Trophoblast cell (in vitro differentiated cells and primary cell): ENCODE measurements at regions not wholly inside any gene's neighbourhood (a gene's known extent, or its start where the extent isn't known, plus 50 kb on each side); places are given as distances from the start of the nearest gene placed in this dataset.

ENCODE experiments used
- DNase-seq, 2 donors: peaks; one replicate each; pipeline ENCODE4 v3.0.0-alpha.2; 2016
- H2AFZ ChIP-seq: 2 replicates; pipeline ENCODE4 v1.6.1; 2013; ENCODE audit warnings: low read length, moderate library complexity, mild to moderate bottlenecking; ENCODE audit not compliant: insufficient read depth, poor library complexity
- H2AK5ac ChIP-seq: 2 replicates; pipeline ENCODE4 v1.6.1; 2013; ENCODE audit warnings: mild to moderate bottlenecking, low read length
- H2BK120ac ChIP-seq: 2 replicates; pipeline ENCODE4 v1.6.1; 2013; ENCODE audit warnings: low read length, mild to moderate bottlenecking, moderate library complexity; ENCODE audit not compliant: insufficient read depth, poor library complexity
- H2BK12ac ChIP-seq: 2 replicates; pipeline ENCODE4 v1.6.1; 2013; ENCODE audit warnings: mild to moderate bottlenecking, low read length, moderate library complexity
- H2BK5ac ChIP-seq: 2 replicates; pipeline ENCODE4 v1.6.1; 2013; ENCODE audit warnings: low read length, low read depth, moderate library complexity, mild to moderate bottlenecking; ENCODE audit not compliant: poor library complexity
- H3K14ac ChIP-seq: 2 replicates; pipeline ENCODE4 v1.6.1; 2013; ENCODE audit warnings: mild to moderate bottlenecking, low read length
- H3K18ac ChIP-seq: 2 replicates; pipeline ENCODE4 v1.6.1; 2013; ENCODE audit warnings: mild to moderate bottlenecking, low read length
- H3K23ac ChIP-seq: 2 replicates; pipeline ENCODE4 v1.6.1; 2013; ENCODE audit warnings: low read length
- H3K27ac ChIP-seq: 2 replicates; pipeline ENCODE4 v1.5.1; 2013; ENCODE audit warnings: low read depth, mild to moderate bottlenecking, inconsistent platforms, low read length, moderate library complexity
- H3K27me3 ChIP-seq: 2 replicates; pipeline ENCODE4 v1.6.1; 2013; ENCODE audit warnings: inconsistent platforms, mild to moderate bottlenecking, low read length, moderate library complexity; ENCODE audit not compliant: insufficient read depth
- H3K36me3 ChIP-seq, 2 experiments: 1 replicate in 1 of 2; 2 replicates in 1 of 2; pipeline ENCODE4 v1.6.1; 2013; ENCODE audit warnings: low read length in 2 of 2, mild to moderate bottlenecking in 2 of 2, moderate library complexity in 1 of 2; ENCODE audit not compliant: insufficient read depth in 2 of 2, control insufficient read depth in 1 of 2
- H3K4ac ChIP-seq: 2 replicates; pipeline ENCODE4 v1.6.1; 2013; ENCODE audit warnings: low read depth, mild to moderate bottlenecking, low read length, moderate library complexity
- H3K4me1 ChIP-seq, 2 experiments: 1 replicate in 1 of 2; 2 replicates in 1 of 2; pipeline ENCODE4 v1.6.1; 2013; ENCODE audit warnings: low read length in 2 of 2, mild to moderate bottlenecking in 2 of 2, moderate library complexity in 1 of 2; ENCODE audit not compliant: insufficient read depth in 2 of 2, control insufficient read depth in 1 of 2
- H3K4me2 ChIP-seq: 2 replicates; pipeline ENCODE4 v1.6.1; 2013; ENCODE audit warnings: inconsistent platforms, mild to moderate bottlenecking, low read length, moderate library complexity
- H3K4me3 ChIP-seq: 2 replicates; pipeline ENCODE4 v1.5.1; 2013; ENCODE audit warnings: mild to moderate bottlenecking, low read depth, low read length, inconsistent platforms
- H3K79me1 ChIP-seq: one replicate; pipeline ENCODE4 v1.6.1; 2013; ENCODE audit warnings: low read length
- H3K79me2 ChIP-seq: 2 replicates; pipeline ENCODE4 v1.6.1; 2013; ENCODE audit warnings: low read length, mild to moderate bottlenecking; ENCODE audit not compliant: control insufficient read depth, insufficient read depth, poor library complexity
- H3K9ac ChIP-seq: 2 replicates; pipeline ENCODE4 v1.6.1; 2013; ENCODE audit warnings: mild to moderate bottlenecking, low read length
- H3K9me3 ChIP-seq: 2 replicates; pipeline ENCODE4 v1.6.1; 2013; ENCODE audit warnings: low read depth, mild to moderate bottlenecking, control low read depth, inconsistent platforms, low read length; ENCODE audit not compliant: insufficient read depth
- H4K12ac ChIP-seq: 2 replicates; pipeline ENCODE4 v1.6.1; 2013; ENCODE audit warnings: low read depth, mild to moderate bottlenecking, low read length, moderate library complexity
- H4K8ac ChIP-seq: 2 replicates; pipeline ENCODE4 v1.6.1; 2013; ENCODE audit warnings: low read depth, mild to moderate bottlenecking, low read length, moderate library complexity
- H4K91ac ChIP-seq: one replicate; pipeline ENCODE4 v1.6.1; 2013; ENCODE audit warnings: low read depth, mild to moderate bottlenecking, low read length, moderate library complexity
- WGBS: extraction: QIAGEN DNeasy Blood & Tissue Kit; methylation state at CpG from one replicate; pipeline ENCODE4 v1.1.7; 2013; ENCODE audit warnings: missing lambda C conversion rate; ENCODE audit not compliant: insufficient read length, insufficient coverage; ENCODE audit errors: extremely low coverage; 5-methylcytosine and 5-hydroxymethylcytosine counted together

GRCh38 chrX:114071412-114071811 is 512.5 kb upstream of the HTR2C start:
- Histone ChIP-seq H3K18ac (no peak overlapping the region), H2AFZ (no peak overlapping the region), H2BK12ac (no peak overlapping the region), H3K27me3 (no peaks in the 10 kb centered on the region), H3K4ac (no peak overlapping the region), H3K4me3 (no peak overlapping the region), H2AK5ac (no peak overlapping the region), H3K4me2 (no peak overlapping the region), H3K36me3 (no peaks in the 10 kb centered on the region), H3K9ac (no peak overlapping the region), H4K8ac (no peak overlapping the region), H4K12ac (no peak overlapping the region), H4K91ac (peak overlapping the region; percentile 19), H2BK120ac (no peak overlapping the region), H3K9me3 (no peaks in the 10 kb centered on the region), H3K79me1 (no peaks in the 10 kb centered on the region), H3K23ac (no peak overlapping the region), H3K27ac (no peak overlapping the region), H3K4me1 (peaks cover 0 to 2% of the 10 kb centered on the region in 2 experiments), H3K14ac (no peak overlapping the region), H2BK5ac (no peak overlapping the region), H3K79me2 (no peaks in the 10 kb centered on the region)
- DNase-seq: no peak
- no CpG with 5 or more reads among the region's 5 CpGs for WGBS

GRCh38 chrX:114065577-114066223 is 518.2 kb upstream of the HTR2C start:
- Histone ChIP-seq H3K4me1 (peaks cover 0 to 2% of the 10 kb centered on the region in 2 experiments), H3K23ac (no peak overlapping the region), H3K18ac (no peak overlapping the region), H4K8ac (no peak overlapping the region), H3K4me2 (no peak overlapping the region), H3K27ac (no peak overlapping the region), H3K36me3 (no peaks in the 10 kb centered on the region), H4K12ac (no peak overlapping the region), H2AK5ac (no peak overlapping the region), H2BK120ac (no peak overlapping the region), H3K4me3 (no peak overlapping the region), H3K9ac (no peak overlapping the region), H3K4ac (no peak overlapping the region), H3K79me1 (no peaks in the 10 kb centered on the region), H4K91ac (peak overlapping the region; percentile 14), H3K27me3 (no peaks in the 10 kb centered on the region), H3K79me2 (no peaks in the 10 kb centered on the region), H3K14ac (no peak overlapping the region), H2BK12ac (peak overlapping the region; percentile 64), H2AFZ (no peak overlapping the region), H3K9me3 (no peaks in the 10 kb centered on the region), H2BK5ac (no peak overlapping the region)
- peak in 1 of 2 donors; percentile 28 for DNase-seq
- WGBS: no CpG with 5 or more reads among the region's 4 CpGs

- Histone ChIP-seq H3K23ac (no peak overlapping the region), H3K27me3 (no peaks in the 10 kb centered on the region)
Observed at GRCh38 chrX:114061226-114061625, 522.7 kb upstream of the HTR2C start.

GRCh38 chrX:114058988-114059418 is 524.9 kb upstream of the HTR2C start:
- peak overlapping the region; percentile 27 for H2BK5ac ChIP-seq
- no peaks in the 10 kb centered on the region for H3K79me1 ChIP-seq
- no peak overlapping the region for H3K4me2 ChIP-seq
- H4K91ac ChIP-seq: peak overlapping the region; percentile 24
- H3K27me3 ChIP-seq: no peaks in the 10 kb centered on the region
- H3K9ac ChIP-seq: no peak overlapping the region
- H4K8ac ChIP-seq: no peak overlapping the region
- H4K12ac ChIP-seq: no peak overlapping the region
- no peak overlapping the region for H2AFZ ChIP-seq
- H3K18ac ChIP-seq: no peak overlapping the region
- H3K27ac ChIP-seq: no peak overlapping the region
- no peak overlapping the region for H2BK120ac ChIP-seq
- no peaks in the 10 kb centered on the region for H3K79me2 ChIP-seq
- no CpG with 5 or more reads among the region's 15 CpGs for WGBS
- no peak overlapping the region for H3K23ac ChIP-seq
- H3K36me3 ChIP-seq: no peaks in the 10 kb centered on the region
- no peak overlapping the region for H3K14ac ChIP-seq
- no peak overlapping the region for H3K4ac ChIP-seq
- H3K4me3 ChIP-seq: no peak overlapping the region
- H3K4me1 ChIP-seq: no peaks in the 10 kb centered on the region
- no peaks in the 10 kb centered on the region for H3K9me3 ChIP-seq
- H2AK5ac ChIP-seq: no peak overlapping the region
- DNase-seq: peak; percentile 3 to 37
- H2BK12ac ChIP-seq: no peak overlapping the region

More at GRCh38 chrX:114061226-114061625, 522.7 kb upstream of the HTR2C start:
- Histone ChIP-seq H3K4me1 (no peaks in the 10 kb centered on the region), H3K9me3 (no peaks in the 10 kb centered on the region), H4K8ac (no peak overlapping the region), H2BK120ac (no peak overlapping the region), H3K36me3 (no peaks in the 10 kb centered on the region), H3K4me3 (no peak overlapping the region), H2AK5ac (no peak overlapping the region), H3K14ac (no peak overlapping the region), H2AFZ (no peak overlapping the region), H3K4ac (no peak overlapping the region), H3K4me2 (no peak overlapping the region), H3K27ac (no peak overlapping the region), H3K9ac (no peak overlapping the region), H2BK5ac (no peak overlapping the region), H3K18ac (no peak overlapping the region), H4K91ac (no peak overlapping the region), H3K79me1 (no peaks in the 10 kb centered on the region), H3K79me2 (no peaks in the 10 kb centered on the region), H4K12ac (no peak overlapping the region), H2BK12ac (no peak overlapping the region)
- DNase-seq: no peak
